Stimulated activated naive CD8-positive, alpha-beta T cell treated with anti-CD3 and anti-CD28 coated beads, Interleukin-15, amount 100 ng/mL, for 72 hours (primary cell): ENCODE measurements at regions not wholly inside any gene's neighbourhood (a gene's known extent, or its start where the extent isn't known, plus 50 kb on each side); places are given as distances from the start of the nearest gene placed in this dataset.
A peak's percentile ranks its signal among the peaks of the same experiment; 100 is the strongest.

ENCODE experiments used
- ATAC-seq: fragments of 150-1000 bp; cut with Tn5 transposase; 2 replicates; pipeline ENCODE4 v1.10.0; 2021; ENCODE audit warnings: mild to moderate bottlenecking, moderate library complexity
- DNase-seq, 2 donors: peaks; one replicate each; pipeline ENCODE4 v3.0.0; 2021 to 2022
- H3K27ac Mint-ChIP-seq, 2 donors: one replicate each; pipeline ENCODE4 v1.8.0; 2022; ENCODE audit warnings: mild to moderate bottlenecking in 2 of 2, mixed read lengths in 2 of 2, moderate library complexity in 2 of 2
- H3K27me3 Mint-ChIP-seq: one replicate; pipeline ENCODE4 v1.8.0; 2022; ENCODE audit warnings: mixed read lengths
- H3K4me1 Mint-ChIP-seq: one replicate; pipeline ENCODE4 v1.8.0; 2022; ENCODE audit warnings: mild to moderate bottlenecking, mixed read lengths
- H3K4me3 Mint-ChIP-seq, 2 donors: one replicate each; pipeline ENCODE4 v1.8.0; 2022; ENCODE audit warnings: mild to moderate bottlenecking in 2 of 2, mixed read lengths in 2 of 2, moderate library complexity in 1 of 2
- H3K9me3 Mint-ChIP-seq, 2 donors: one replicate each; pipeline ENCODE4 v1.8.0; 2022; ENCODE audit warnings: mixed read lengths in 2 of 2

DNA sequence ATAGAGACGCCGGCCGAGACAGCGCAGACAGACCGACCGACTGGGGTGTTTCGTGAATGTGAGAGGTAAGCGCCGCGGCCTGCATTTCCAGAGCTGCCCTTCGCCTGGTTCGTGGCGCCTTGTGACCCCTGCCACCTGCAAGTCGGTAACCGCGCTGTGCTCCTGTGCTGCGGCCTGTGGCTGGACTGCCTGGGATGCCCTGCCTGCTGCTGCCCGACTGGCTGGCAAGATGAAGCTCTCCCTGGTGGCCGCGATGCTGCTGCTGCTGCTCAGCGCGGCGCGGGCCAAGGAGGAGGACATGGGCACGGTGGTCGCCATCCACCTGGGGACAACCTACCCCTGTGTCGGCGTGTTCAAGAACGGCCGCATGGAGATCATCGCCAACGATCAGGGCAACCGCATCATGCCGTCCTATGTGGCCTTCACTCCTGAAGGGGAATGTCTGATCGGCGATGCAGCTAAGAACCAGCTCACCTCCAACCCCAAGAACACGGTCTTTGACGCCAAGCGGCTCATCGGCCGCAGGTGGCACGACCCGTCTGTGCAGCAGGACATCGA, 150.8 kb downstream of the RRAGC start:
- ATAC-seq: no peak
- no peak for DNase-seq
- Mint-ChIP-seq H3K4me3 (no peak overlapping the region), H3K9me3 (peaks cover 0 to 19% of the 10 kb centered on the region in 2 donors), H3K27me3 (peaks cover 28% of the 10 kb centered on the region), H3K4me1 (no peaks in the 10 kb centered on the region), H3K27ac (no peak overlapping the region)

DNA sequence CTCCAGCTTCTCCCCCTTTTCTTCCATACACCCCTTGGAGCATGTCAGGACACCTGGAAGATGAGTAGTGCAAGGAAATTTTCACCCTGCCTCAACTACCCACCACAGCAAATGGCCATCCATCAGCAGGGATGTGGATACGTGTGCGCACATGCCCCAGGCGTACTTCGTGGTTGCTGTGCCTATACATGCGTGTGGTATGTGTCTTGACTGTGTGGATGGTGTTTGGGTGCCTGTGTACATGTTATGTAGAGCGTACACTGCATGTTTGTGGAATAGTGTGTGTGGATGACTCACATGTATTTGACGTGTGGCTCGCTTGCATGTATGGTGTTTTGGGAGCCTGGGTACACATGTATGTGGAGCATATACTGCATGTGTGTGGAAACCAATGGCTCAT, 158.5 kb downstream of the RRAGC start:
- ATAC-seq (no peak), DNase-seq (no peak)
- H3K4me3 Mint-ChIP-seq: no peak overlapping the region
- H3K9me3 Mint-ChIP-seq: peaks cover 0 to 21% of the 10 kb centered on the region in 2 donors
- no peaks in the 10 kb centered on the region for H3K4me1 Mint-ChIP-seq
- H3K27ac Mint-ChIP-seq: no peak overlapping the region
- peaks cover 62% of the 10 kb centered on the region for H3K27me3 Mint-ChIP-seq

DNA sequence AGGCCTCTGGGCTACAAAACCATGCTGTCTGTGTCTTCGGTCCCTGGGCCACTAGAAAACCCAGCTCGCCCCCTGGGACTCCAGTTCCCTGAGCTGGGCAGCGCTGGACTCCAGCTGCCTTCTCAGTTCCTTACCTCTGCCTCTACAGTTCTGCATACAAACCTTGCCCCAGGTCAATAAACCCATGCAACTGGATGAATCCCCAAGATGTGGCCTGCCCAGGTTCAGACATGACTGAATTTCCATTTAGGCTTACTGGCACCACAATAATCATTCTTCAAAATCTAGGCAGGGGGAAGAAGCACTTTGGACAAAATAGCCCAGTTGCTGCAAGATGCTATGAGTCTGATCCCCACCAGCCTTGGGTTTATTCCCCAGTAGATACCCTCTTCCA, 159.5 kb downstream of the RRAGC start:
- H3K4me1 Mint-ChIP-seq: no peaks in the 10 kb centered on the region
- H3K4me3 Mint-ChIP-seq: no peak overlapping the region
- peaks cover 0 to 14% of the 10 kb centered on the region in 2 donors for H3K9me3 Mint-ChIP-seq
- H3K27ac Mint-ChIP-seq: no peak overlapping the region
- ATAC-seq (no peak), DNase-seq (no peak)
- H3K27me3 Mint-ChIP-seq: peaks cover 58% of the 10 kb centered on the region

GRCh38 chr1:38699330-38700076, 160.1 kb downstream of the RRAGC start:
- Mint-ChIP-seq H3K4me1 (no peaks in the 10 kb centered on the region), H3K9me3 (peaks cover 0 to 8% of the 10 kb centered on the region in 2 donors), H3K4me3 (no peak overlapping the region), H3K27ac (no peak overlapping the region), H3K27me3 (peaks cover 52% of the 10 kb centered on the region)
- no peak for ATAC-seq
- no peak for DNase-seq

DNA sequence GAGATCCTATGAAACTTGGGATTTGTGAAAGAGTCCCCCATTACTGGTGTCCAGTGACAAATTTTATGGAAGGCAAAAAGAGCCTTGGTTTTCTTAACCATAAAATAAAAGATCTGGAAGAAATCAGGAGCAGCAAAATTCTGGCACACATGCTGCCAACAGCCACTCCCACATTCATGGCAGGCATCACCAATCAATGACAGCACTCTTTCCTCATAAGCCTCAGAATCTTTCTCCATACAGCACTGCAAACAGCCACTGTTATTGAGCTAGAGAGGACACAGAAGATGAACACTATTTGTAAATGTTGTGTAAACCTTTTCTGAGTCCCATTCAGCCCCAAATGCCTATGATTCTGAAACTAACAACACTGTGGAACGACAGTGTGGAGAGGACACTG, 162.2 kb downstream of the RRAGC start:
- Mint-ChIP-seq H3K27me3 (peaks cover 52% of the 10 kb centered on the region), H3K4me3 (no peak overlapping the region), H3K4me1 (no peaks in the 10 kb centered on the region), H3K9me3 (peaks cover 0 to 16% of the 10 kb centered on the region in 2 donors), H3K27ac (no peak overlapping the region)
- DNase-seq (no peak), ATAC-seq (no peak)

DNA sequence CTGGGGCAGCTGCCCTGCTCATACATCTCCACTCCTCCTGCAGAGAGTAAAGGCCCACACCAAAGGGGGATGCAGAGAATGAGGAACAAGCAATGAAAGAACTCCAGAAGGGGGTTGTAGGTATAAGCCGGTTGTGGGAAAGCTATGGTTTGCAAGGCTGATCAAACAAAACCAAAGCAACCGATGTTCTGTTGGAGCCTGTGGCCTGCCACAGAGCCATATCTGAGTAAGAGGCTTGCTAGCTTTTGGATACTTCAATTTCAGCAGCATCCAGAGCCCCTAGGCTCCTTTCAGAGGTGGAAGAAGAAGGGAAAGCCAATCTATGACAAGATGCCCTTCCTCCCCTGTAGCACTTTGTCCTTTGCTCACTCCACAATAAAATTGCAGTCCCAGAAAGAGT, 163.2 kb downstream of the RRAGC start:
- ATAC-seq: no peak
- H3K4me1 Mint-ChIP-seq: no peaks in the 10 kb centered on the region
- no peak for DNase-seq
- H3K4me3 Mint-ChIP-seq: no peak overlapping the region
- H3K27ac Mint-ChIP-seq: peak overlapping the region in 1 of 2 donors; percentile 92
- peaks cover 0 to 16% of the 10 kb centered on the region in 2 donors for H3K9me3 Mint-ChIP-seq
- H3K27me3 Mint-ChIP-seq: peaks cover 42% of the 10 kb centered on the region

DNA sequence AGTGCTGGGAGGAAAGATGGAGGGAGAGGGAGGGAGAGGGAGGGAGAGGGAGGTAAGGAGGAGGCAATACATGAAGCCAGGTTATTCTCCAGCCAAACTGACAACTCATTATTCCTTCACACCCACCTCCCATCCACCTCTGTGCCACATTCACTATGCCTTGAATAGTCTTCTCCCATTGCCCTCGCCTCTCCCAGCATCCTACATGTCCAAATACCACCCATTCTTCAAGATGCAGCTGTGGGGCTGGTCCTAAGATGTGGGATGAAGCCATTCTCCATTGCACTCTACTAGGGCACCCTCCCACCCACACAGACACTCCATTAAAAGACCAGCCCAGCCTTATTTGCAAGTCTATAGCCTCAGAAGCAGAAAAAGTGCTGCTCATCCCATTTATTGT, 165.8 kb downstream of the RRAGC start:
- no peak overlapping the region for H3K4me3 Mint-ChIP-seq
- peaks cover 23% of the 10 kb centered on the region for H3K27me3 Mint-ChIP-seq
- ATAC-seq (no peak), DNase-seq (no peak)
- no peak overlapping the region for H3K27ac Mint-ChIP-seq
- H3K9me3 Mint-ChIP-seq: peaks cover 0 to 7% of the 10 kb centered on the region in 2 donors
- H3K4me1 Mint-ChIP-seq: no peaks in the 10 kb centered on the region

- no peak overlapping the region for H3K27ac Mint-ChIP-seq
- ATAC-seq (no peak), DNase-seq (no peak)
- no peaks in the 10 kb centered on the region for H3K4me1 Mint-ChIP-seq
- H3K4me3 Mint-ChIP-seq: no peak overlapping the region
- H3K27me3 Mint-ChIP-seq: peaks cover 26% of the 10 kb centered on the region
- peaks cover 0 to 7% of the 10 kb centered on the region in 2 donors for H3K9me3 Mint-ChIP-seq
Measured at GRCh38 chr1:38693031-38693430, 166.5 kb downstream of the RRAGC start.

- peaks cover 0 to 7% of the 10 kb centered on the region in 2 donors for H3K9me3 Mint-ChIP-seq
- no peak for ATAC-seq
- no peaks in the 10 kb centered on the region for H3K4me1 Mint-ChIP-seq
- no peak for DNase-seq
- H3K27ac Mint-ChIP-seq: no peak overlapping the region
- H3K4me3 Mint-ChIP-seq: no peak overlapping the region
- peaks cover 40% of the 10 kb centered on the region for H3K27me3 Mint-ChIP-seq
Measured at GRCh38 chr1:38690790-38691449, 168.7 kb downstream of the RRAGC start.

DNA sequence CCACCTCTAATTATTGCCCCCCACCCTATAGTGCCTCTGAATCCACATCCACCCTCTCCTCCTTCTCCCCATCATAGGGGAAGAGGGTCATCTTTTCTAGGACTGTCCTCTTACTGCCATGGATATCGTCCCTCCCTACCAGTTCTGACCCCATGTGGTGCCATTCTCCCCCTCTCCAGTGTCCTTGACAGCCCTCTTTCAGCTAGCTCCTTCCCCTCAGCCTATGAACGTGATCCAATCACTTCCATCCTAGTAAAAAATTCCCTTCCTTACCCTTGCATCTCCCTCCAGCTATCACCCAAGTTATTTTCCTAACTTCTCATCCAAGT, 172.7 kb downstream of the RRAGC start:
- H3K4me3 Mint-ChIP-seq: no peak overlapping the region
- no peaks in the 10 kb centered on the region for H3K9me3 Mint-ChIP-seq
- ATAC-seq: no peak
- no peak for DNase-seq
- no peaks in the 10 kb centered on the region for H3K4me1 Mint-ChIP-seq
- peaks cover 25% of the 10 kb centered on the region for H3K27me3 Mint-ChIP-seq
- no peak overlapping the region for H3K27ac Mint-ChIP-seq

- Mint-ChIP-seq H3K9me3 (no peaks in the 10 kb centered on the region), H3K27me3 (peaks cover 25% of the 10 kb centered on the region), H3K27ac (no peak overlapping the region), H3K4me3 (no peak overlapping the region), H3K4me1 (no peaks in the 10 kb centered on the region)
- ATAC-seq: no peak
- DNase-seq: no peak
Measured at GRCh38 chr1:38686167-38686926, 173.2 kb downstream of the RRAGC start.

DNA sequence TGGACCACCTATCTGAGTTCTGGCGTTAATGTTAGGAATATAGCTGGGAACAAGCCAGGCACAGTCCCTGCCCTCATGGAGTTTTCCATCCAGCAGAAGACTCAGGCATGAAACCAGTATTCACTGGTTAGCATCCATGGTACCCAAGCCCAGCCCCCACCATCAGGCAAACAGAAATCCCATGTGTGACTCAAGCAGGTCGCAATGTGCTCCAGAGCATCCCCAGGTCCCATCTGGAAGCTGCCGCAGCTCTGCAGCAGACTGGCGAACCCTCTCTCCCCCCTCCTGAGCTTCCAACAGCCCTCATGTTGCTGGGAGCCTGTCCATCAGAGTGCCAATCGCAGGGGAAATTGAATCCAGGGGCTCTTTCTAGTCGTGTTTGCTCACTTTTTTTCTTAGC, 174.2 kb downstream of the RRAGC start:
- no peak for ATAC-seq
- H3K27ac Mint-ChIP-seq: no peak overlapping the region
- DNase-seq: no peak
- H3K4me1 Mint-ChIP-seq: no peaks in the 10 kb centered on the region
- no peaks in the 10 kb centered on the region for H3K9me3 Mint-ChIP-seq
- H3K4me3 Mint-ChIP-seq: no peak overlapping the region
- peaks cover 25% of the 10 kb centered on the region for H3K27me3 Mint-ChIP-seq

- peaks cover under 1% of the 10 kb centered on the region for H3K27me3 Mint-ChIP-seq
- H3K4me3 Mint-ChIP-seq: no peak overlapping the region
- no peaks in the 10 kb centered on the region for H3K9me3 Mint-ChIP-seq
- no peak for DNase-seq
- H3K27ac Mint-ChIP-seq: no peak overlapping the region
- H3K4me1 Mint-ChIP-seq: no peaks in the 10 kb centered on the region
- ATAC-seq: no peak
Measured at GRCh38 chr1:38680801-38681510, 178.6 kb downstream of the RRAGC start.

DNA sequence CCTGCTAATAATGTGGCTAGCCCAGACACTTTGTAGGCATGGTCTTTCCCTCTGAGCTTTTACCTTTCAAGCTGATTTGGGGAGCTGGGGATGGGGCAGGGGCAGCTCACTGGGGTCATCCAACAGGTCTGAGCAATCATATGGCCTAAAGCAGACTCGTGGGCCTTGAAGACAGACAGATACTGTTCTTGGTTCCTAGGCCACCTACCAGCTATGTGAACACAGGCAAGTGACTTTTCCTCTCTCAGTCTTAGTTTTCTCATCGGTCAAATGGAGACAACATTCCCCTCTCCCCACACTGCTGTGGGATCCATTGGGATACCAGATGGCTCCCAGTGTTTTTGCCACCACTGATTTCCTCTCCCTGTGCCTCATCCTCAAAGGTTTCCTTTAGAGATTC, 181.8 kb downstream of the RRAGC start:
- no peaks in the 10 kb centered on the region for H3K27me3 Mint-ChIP-seq
- H3K4me1 Mint-ChIP-seq: no peaks in the 10 kb centered on the region
- H3K9me3 Mint-ChIP-seq: no peaks in the 10 kb centered on the region
- H3K27ac Mint-ChIP-seq: no peak overlapping the region
- H3K4me3 Mint-ChIP-seq: no peak overlapping the region
- DNase-seq: no peak
- no peak for ATAC-seq

- H3K27me3 Mint-ChIP-seq: no peaks in the 10 kb centered on the region
- ATAC-seq (no peak), DNase-seq (no peak)
- no peak overlapping the region for H3K27ac Mint-ChIP-seq
- no peaks in the 10 kb centered on the region for H3K9me3 Mint-ChIP-seq
- no peak overlapping the region for H3K4me3 Mint-ChIP-seq
- no peaks in the 10 kb centered on the region for H3K4me1 Mint-ChIP-seq
Measured at GRCh38 chr1:38677311-38677710, 182.3 kb downstream of the RRAGC start.
